Colonic mucosa (tissue), 4 donors: ENCODE measurements at regions not wholly inside any gene's neighbourhood (a gene's known extent, or its start where the extent isn't known, plus 50 kb on each side); places are given as distances from the start of the nearest gene placed in this dataset.
"Not testable (repeated sequence)": the region's sequence is repeated elsewhere in the genome, so short reads cannot be mapped to it uniquely, and the experiment has no call there.

Experiments
- DNase-seq: peaks from one replicate; pipeline ENCODE4 v3.0.0-alpha.2; 2020
- H3K27ac ChIP-seq: fragments of 200-600 bp; one replicate; pipeline ENCODE4 v1.8.0; 2021
- H3K27me3 ChIP-seq: fragments of 200-600 bp; one replicate; pipeline ENCODE4 v1.8.0; 2021
- H3K36me3 ChIP-seq: fragments of 200-600 bp; one replicate; pipeline ENCODE4 v1.8.0; 2021
- H3K4me1 ChIP-seq: fragments of 200-600 bp; one replicate; pipeline ENCODE4 v1.8.0; 2021; ENCODE audit warnings: mild to moderate bottlenecking
- H3K4me3 ChIP-seq: fragments of 200-600 bp; one replicate; pipeline ENCODE4 v1.8.0; 2021
- H3K9ac ChIP-seq, 2 donors: one replicate each; pipeline ENCODE4 v1.7.0; 2013; ENCODE audit warnings: control low read depth in 2 of 2, low read depth in 2 of 2, low read length in 2 of 2
- H3K9me3 ChIP-seq: fragments of 200-600 bp; one replicate; pipeline ENCODE4 v1.8.0; 2021
- CTCF ChIP-seq: fragments of 200-600 bp; IDR thresholded peaks from one replicate; pipeline ENCODE4 v1.8.0; 2022; ENCODE audit warnings: antibody characterized with exemption, mild to moderate bottlenecking
- intact Hi-C: fragments of 100-400 bp; cut with DNase I; formaldehyde crosslinking; loops from one replicate; pipeline ENCODE4 v1.14.1; 2022
- donor health status: healthy.
- donor health status: DM: no; HTN: no; CAD: no.
- donor health status: DM: no; HTN: no; CAD: no.

DNA sequence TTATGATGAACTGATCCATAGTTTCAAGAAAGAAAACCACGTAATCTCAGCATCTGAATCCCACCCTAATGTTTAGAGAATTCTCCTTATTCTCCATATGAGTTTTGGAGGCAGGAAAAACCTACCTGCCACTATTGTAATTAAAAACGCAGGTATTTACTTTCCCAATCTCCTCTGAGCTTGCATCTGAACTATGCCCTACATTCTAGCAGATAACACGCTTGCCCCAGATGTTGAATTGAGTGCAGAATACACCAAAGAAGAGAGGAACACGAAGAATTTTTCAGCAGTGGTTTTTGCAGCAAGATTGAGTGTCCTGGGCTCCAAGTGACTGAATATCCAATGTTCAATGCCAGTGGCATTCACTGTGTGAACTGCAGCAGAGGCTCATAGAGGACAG is 182.4 kb downstream of the COX18 start:
- H3K9ac ChIP-seq = no peak overlapping the region

GRCh38 chr4:72886602-72887001 is 182.9 kb downstream of the COX18 start:
- no peak for TF ChIP-seq CTCF
- Histone ChIP-seq H3K4me3 (no peak overlapping the region), H3K9me3 (no peaks in the 10 kb centered on the region), H3K36me3 (no peaks in the 10 kb centered on the region), H3K9ac (no peak overlapping the region), H3K27me3 (no peaks in the 10 kb centered on the region), H3K4me1 (no peaks in the 10 kb centered on the region), H3K27ac (no peak overlapping the region)
- intact Hi-C loops = no loop called here
- DNase-seq = no peak

More for the DNA sequence above, 182.4 kb downstream of the COX18 start:
- Histone ChIP-seq H3K27me3 (no peaks in the 10 kb centered on the region), H3K4me3 (no peak overlapping the region), H3K27ac (no peak overlapping the region), H3K9me3 (no peaks in the 10 kb centered on the region), H3K4me1 (no peaks in the 10 kb centered on the region), H3K36me3 (no peaks in the 10 kb centered on the region)
- intact Hi-C loops = no loop called here
- TF ChIP-seq CTCF = no peak
- DNase-seq = no peak

- H3K4me1 ChIP-seq, H3K4me3 ChIP-seq, H3K9me3 ChIP-seq, H3K27me3 ChIP-seq, intact Hi-C loops, DNase-seq, H3K9ac ChIP-seq, H3K27ac ChIP-seq, H3K36me3 ChIP-seq: not testable (repeated sequence)
Observed at GRCh38 chr4:72884225-72884624, 185.3 kb downstream of the COX18 start.

- intact Hi-C loops = no loop called here
- Histone ChIP-seq H3K36me3 (no peaks in the 10 kb centered on the region), H3K9ac (no peak overlapping the region), H3K4me1 (no peaks in the 10 kb centered on the region), H3K27ac (no peak overlapping the region), H3K9me3 (no peaks in the 10 kb centered on the region), H3K4me3 (no peak overlapping the region), H3K27me3 (no peaks in the 10 kb centered on the region)
- TF ChIP-seq CTCF = no peak
- no peak for DNase-seq
Observed at GRCh38 chr4:72876946-72877345, 192.6 kb downstream of the COX18 start.

GRCh38 chr4:72875545-72875944 is 194.0 kb downstream of the COX18 start:
- no peak for TF ChIP-seq CTCF
- no peak overlapping the region for H3K9ac ChIP-seq
- intact Hi-C loops = no loop called here

DNA sequence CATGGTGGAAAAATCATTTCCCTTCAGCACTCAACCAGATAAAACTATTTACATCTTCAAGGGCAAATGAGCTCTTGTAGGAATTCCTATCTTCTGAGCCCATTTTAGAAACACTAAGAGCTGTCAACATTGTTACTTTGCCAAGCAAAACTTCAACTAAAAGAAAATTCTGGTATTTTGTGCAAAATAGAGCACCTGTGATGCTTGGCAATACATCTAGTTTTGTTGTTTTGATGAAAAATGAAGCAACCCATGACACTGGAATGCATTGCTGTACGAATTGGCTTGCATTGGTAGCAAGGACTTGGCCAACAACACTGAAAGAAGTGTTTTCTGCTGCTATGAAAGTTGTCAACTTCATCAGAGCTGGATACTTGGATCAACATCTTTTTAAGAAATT is 194.4 kb downstream of the COX18 start:
- no peaks in the 10 kb centered on the region for H3K27me3 ChIP-seq
- no peaks in the 10 kb centered on the region for H3K36me3 ChIP-seq
- no peak for DNase-seq
- TF ChIP-seq CTCF = no peak
- no peak overlapping the region for H3K9ac ChIP-seq
- no peak overlapping the region for H3K4me3 ChIP-seq
- H3K27ac ChIP-seq = no peak overlapping the region
- intact Hi-C loops = no loop called here
- H3K4me1 ChIP-seq = no peaks in the 10 kb centered on the region
- H3K9me3 ChIP-seq = no peaks in the 10 kb centered on the region

More at GRCh38 chr4:72875545-72875944, 194.0 kb downstream of the COX18 start:
- Histone ChIP-seq H3K4me3 (no peak overlapping the region), H3K36me3 (no peaks in the 10 kb centered on the region), H3K4me1 (no peaks in the 10 kb centered on the region), H3K27ac (no peak overlapping the region), H3K9me3 (no peaks in the 10 kb centered on the region), H3K27me3 (no peaks in the 10 kb centered on the region)
- DNase-seq = no peak
